Epithelial cell of esophagus (primary cell): ENCODE measurements at regions not wholly inside any gene's neighbourhood (a gene's known extent, or its start where the extent isn't known, plus 50 kb on each side); places are given as distances from the start of the nearest gene placed in this dataset.
A peak's percentile ranks its signal among the peaks of the same experiment; 100 is the strongest.

ENCODE experiments used
- DNase-seq: peaks from one replicate; pipeline ENCODE4 v3.0.0; 2010; ENCODE audit warnings: low read depth
- H3K4me3 ChIP-seq: 2 replicates; pipeline ENCODE4 v1.5.1; 2011; ENCODE audit warnings: mild to moderate bottlenecking, low read length, control low read depth
- CTCF ChIP-seq: IDR thresholded peaks from 2 replicates; pipeline ENCODE4 v1.5.1; 2011; ENCODE audit warnings: low read depth, mild to moderate bottlenecking, low read length, control low read depth, inconsistent platforms; ENCODE audit not compliant: insufficient read depth; ENCODE audit errors: missing control alignments

DNA sequence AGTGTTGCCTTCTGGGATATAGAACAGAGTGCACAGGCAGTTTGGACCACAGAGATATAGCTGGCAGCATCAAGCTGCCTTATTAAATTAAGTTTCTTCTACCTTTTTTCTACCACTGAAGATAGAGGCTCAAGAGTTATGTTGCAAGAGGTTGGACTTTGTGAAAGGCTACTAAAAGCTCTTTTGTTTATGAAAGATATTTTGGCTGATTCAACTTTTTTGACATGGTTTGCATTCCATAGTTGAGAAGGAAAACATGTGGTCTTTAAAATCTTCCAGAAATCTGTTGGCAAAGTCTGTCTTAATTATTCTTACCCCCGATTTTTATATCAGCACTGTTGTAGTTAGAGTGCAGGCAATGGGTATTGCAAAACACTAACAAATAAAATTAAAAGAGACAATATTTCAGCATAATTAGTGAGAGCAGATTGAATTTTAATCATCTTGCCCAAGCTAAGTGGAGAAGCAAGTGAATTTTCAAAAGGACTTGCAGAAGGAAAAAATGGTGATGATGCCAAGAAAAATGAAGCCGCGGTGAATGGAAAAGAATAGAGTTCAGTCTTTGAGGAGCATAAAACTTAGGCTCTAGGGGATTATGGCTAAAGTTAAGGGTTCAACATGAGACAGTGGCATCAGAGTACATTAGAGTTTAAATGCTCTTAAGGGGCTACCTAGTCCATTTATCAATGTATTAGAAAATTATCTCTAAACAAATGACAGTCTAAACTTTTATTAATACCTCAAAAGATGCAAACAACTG is 450.9 kb upstream of the CNTNAP2 start:
- no peak for TF ChIP-seq CTCF
- H3K4me3 ChIP-seq: no peak overlapping the region
- no peak for DNase-seq

DNA sequence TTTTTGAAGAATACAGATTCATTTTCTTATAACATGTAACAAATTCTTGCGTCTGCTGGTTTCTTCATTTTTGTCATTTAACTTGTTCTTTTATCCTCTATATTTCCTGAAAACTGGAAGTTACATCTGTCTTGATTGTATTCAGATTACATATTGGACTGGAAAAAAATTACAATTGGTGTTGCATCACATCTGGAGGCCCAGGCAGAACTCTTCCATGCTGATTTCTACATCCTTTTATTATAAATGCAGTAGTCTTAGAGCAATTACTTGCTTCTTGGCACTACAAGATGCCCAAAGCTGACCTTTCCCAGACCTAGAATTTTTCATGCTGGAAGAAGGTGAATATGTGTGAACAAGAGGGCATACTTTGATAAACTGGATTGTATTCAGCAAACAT is 460.9 kb upstream of the CNTNAP2 start:
- TF ChIP-seq CTCF: no peak
- no peak overlapping the region for H3K4me3 ChIP-seq
- no peak for DNase-seq

GRCh38 chr7:145645135-145645515 is 471.5 kb upstream of the CNTNAP2 start:
- no peak for DNase-seq
- no peak overlapping the region for H3K4me3 ChIP-seq
- TF ChIP-seq CTCF: no peak

GRCh38 chr7:145644426-145645134 is 472.0 kb upstream of the CNTNAP2 start:
- TF ChIP-seq CTCF: no peak
- no peak overlapping the region for H3K4me3 ChIP-seq
- no peak for DNase-seq

- no peak for DNase-seq
- H3K4me3 ChIP-seq: no peak overlapping the region
- TF ChIP-seq CTCF: no peak
These were observed 472.6 kb upstream of the CNTNAP2 start for GRCh38 chr7:145643981-145644380.

- DNase-seq: peak; percentile 3
- H3K4me3 ChIP-seq: no peak overlapping the region
- no peak for TF ChIP-seq CTCF
These were observed 483.1 kb upstream of the CNTNAP2 start for GRCh38 chr7:145633513-145633912.

- H3K4me3 ChIP-seq: no peak overlapping the region
- no peak for TF ChIP-seq CTCF
- no peak for DNase-seq
These were observed 492.0 kb upstream of the CNTNAP2 start for GRCh38 chr7:145624618-145625017.
